HG03280 (cell line): ENCODE measurements at regions not wholly inside any gene's neighbourhood (a gene's known extent, or its start where the extent isn't known, plus 50 kb on each side); places are given as distances from the start of the nearest gene placed in this dataset.

Experiments
- ATAC-seq: cut with Tn5 transposase; IDR thresholded peaks from one replicate; pipeline ENCODE4 v1.9.1; 2021; ENCODE audit warnings: mild to moderate bottlenecking, moderate library complexity; ENCODE audit not compliant: unreplicated experiment

DNA sequence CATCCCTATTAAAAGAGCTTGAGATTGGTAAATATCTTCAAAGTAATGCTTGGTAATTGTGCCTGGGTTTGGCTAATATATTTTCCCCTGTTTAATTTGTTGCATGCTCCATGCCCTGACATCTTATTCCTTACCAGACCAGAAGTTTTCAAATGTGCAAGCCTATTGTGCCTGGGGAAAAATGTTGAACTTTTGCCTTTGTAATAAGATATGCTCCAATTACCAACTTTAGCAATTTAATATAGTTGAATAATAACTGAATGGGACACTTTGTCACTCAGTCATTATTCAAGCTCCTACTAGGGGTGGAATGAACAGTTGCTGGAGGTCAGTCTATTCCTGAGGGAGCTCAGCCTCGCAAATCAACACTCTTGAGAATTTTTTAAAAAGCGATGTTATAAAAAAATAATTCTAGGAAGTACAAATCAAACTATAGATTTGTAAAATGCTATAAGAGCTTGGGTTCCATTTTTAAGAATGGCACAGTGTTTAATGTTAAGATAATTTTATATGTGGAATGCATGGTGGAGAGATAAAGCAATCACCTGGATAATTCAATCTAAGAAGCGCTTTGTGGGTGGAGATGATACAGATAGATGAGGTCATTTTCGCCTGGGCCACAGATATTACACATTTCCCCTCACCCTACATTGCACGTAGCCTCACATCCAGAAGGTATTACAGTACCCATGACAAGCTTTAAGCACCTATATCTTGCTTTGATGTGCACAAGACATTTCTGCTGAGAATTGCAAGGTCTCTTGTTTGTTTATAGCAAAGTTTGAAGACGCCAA lies 231.8 kb downstream of the PIK3R1 start:
- ATAC-seq: no peak

DNA sequence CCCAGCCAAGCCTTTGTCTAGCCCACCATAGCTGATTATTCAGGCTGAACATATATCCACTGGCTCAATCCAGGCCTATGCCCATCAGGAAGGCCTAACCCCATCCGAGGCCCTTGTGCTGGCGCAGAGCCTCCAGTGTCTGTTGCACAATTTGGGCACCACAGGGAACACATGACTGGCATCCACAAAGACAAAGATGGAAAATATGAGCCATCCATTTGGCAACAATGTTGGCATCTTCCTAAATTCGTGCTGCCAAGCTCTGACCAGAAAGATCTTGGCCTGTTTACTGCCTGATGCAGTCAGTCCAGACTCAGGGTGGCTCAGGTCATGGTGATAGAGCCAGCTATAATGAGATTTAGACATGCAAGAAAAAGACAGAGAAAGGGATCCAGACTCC lies 233.8 kb downstream of the PIK3R1 start:
- ATAC-seq: no peak

DNA sequence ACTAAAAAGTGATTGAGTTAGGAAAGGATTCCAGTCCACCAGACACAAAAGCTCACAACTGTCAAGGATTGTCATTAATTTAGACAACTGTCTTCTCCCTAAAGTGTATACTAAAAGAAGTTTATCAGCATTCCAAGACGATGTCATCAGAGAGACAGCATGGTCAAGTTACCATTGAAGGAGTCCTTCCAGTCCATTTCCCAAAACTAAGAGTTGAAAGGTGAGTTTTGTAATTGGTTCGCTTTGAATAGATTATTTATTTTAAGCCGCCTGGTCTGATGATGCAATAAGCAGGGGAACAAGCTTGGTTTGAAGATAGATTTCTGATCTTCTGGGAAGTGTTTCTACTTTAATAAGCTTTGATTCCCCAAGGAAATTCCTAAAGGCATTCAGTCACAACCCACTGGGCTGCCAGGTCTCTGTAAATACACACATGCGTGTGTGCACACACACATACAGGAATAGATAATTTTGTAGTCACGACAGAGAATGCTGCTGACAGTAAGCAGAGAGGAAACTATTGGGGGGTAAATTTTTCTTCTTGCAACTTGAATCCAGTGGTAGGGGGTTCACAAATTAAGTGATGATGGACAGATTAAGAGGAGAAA lies 234.8 kb downstream of the PIK3R1 start:
- no peak for ATAC-seq

DNA sequence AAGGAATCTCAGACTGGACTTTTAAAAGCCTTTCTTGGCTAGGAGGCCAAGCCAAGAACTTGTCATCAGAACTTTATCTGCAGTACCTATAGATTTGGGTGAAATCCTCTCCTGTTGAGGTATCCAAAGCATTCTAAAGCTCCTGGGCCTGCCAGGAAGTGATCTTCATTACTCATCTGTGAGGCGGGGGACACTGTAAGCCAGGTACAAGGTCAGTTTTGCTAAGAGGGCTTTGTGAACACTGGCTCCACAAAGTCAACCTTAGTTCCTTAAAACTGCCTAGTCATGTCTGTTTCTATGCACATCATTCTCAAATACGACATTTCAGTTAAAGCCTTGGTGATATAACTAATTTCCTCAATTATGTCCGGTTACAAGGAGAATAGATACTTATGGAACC lies 236.7 kb downstream of the PIK3R1 start:
- ATAC-seq: no peak

DNA sequence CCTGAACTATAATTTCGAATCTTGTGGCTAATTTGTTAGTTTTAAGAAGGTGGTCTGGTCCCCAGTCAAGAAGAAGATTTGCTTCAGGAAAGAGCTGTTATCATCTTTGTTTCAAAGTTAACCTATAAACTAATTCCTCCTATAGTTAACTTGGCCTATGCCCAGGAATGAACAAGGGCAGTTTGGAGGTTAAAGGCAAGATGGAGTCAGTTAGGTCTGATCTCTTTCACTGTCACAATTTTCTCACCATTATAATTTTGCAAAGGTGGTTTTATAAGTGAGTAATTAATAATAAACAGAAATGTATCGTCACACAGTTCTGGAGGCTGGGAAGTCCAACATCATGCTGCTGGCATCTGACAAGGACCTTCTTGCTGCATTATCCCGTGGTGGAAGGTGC lies 238.6 kb downstream of the PIK3R1 start:
- ATAC-seq: no peak

DNA sequence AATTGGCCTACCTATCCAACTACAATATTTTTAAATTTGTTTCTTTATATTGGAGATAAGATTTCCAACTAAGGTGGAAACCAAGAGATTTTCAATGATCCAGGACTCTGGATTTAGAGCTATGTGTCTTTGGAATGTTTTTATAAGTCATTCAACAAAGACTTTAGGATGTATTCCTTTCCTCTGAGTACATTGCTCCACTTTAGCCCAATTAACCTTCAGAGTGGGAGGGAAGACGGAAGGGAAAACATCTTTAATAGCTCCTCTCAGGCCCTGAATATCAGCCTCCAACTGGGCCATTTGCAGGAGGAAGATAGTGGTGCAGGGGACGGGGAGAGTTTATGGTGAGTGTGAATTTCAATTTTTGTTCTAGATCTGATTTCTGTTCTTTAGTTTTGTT lies 239.2 kb downstream of the PIK3R1 start:
- no peak for ATAC-seq

DNA sequence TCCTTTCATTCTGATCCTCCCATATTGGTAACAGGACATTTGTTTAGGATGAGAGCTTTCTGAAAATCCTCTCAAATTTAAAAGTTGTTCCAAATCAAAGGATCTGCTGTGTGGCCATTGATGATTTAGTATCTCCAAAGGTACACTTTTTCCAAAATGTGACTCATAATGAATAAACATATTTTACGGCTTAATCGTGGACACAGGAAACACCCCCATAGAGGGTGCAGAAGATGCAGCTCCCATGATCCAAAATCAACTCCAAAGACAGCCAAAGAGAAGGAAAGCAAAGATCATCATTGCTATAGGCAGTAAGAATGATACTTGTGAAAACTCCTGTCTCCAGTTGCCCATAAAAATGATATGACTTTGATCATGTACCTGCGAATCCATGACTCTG lies 239.7 kb downstream of the PIK3R1 start:
- no peak for ATAC-seq

DNA sequence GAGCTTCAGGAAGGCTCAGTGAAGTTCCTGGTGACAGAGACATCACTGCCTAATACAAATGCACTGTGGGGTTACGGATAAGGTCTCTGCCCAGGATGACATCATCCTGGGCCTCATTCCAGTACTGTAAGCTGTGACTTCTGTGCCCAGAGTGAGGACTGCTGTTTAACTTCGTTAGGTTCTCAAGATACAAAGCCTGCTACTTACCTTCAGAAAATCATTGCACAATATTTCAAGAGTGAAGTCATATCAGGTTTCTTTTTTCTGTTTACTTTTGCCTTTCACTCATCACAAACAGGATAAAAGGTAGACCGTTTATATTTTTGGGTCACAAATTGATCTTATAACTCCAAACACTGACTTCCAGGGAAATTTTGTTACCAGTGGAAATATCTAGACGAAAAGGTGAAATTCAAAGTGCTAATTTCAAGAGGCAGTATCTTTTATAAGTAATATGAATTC lies 241.2 kb downstream of the PIK3R1 start:
- ATAC-seq: no peak

DNA sequence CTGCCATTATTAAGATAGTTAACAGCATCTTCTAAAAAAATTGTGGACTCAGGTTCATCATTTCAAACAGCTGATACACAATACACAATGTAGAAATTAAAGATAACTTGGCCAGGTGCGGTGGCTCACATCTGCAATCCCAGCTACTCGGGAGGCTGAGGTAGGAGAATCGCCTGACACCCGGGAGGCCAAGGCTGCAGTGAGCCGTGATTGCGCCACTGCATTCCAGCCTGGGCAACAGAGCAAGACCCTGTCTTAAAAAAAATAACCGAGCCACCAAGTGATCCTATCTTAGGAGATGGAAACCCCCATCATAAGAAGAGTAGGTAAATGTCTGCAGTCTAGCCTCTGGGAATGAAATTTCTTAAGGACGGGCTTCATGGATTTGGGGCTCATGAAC lies 241.7 kb downstream of the PIK3R1 start:
- ATAC-seq: no peak

DNA sequence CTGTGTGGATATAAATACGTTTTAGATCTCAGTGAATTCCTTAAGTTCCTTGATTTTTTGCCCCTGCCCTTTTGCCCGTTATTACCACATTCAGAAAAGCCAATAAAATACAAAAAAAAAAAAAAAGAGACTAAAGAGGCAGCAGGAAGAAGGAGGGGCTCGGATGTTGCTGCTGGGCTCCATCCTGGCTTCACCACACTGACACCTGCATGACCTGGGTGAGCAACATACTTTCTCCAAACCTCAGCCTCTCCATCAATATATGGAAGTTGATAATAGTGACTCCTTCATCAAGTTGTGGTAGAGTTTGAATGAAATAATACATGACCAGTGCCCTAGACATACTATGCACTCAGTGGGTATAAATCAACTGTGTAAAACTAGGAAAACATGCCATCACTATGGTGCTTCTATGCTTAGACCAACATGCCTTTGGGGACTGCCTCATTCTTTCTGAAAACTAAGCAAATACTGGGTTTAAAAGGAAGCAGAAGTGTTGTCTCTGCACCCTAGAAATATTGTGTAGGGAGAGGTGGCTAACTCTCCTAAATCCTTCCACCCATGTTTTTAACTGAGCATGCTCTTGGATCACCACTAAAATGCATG lies 243.0 kb downstream of the PIK3R1 start:
- no peak for ATAC-seq

DNA sequence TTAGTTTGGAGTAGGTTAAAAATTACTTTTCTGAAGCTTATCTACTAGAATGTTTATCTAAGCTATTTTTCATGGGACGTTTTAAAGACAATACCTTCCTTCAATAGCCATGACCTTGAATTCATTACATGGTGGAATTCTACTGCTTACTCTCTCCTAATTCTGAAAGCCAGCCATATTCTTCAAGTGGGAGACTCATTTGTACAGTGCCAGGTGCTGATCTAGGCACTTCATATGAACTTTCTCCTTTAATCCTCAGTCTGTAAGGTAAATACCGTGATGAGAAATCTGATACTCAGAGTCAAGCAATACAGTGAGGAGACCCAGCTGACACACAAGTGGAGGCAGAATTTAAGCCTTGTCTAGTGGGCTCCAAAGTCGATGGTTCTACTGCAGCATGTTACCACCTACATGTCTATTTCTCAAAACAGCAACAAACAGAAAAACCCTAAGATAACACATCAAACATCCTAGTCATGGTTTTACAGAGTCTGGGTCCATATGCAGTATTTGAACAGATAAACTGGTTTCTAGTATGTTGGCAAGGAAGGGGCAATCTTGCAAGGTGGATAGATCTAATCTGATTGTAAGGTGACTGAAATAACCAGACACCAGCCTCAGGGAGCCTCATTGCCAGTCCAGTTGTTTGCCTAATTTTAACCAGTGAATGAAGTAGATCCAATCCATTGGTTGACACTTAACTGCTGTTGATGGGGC lies 243.7 kb downstream of the PIK3R1 start:
- no peak for ATAC-seq

DNA sequence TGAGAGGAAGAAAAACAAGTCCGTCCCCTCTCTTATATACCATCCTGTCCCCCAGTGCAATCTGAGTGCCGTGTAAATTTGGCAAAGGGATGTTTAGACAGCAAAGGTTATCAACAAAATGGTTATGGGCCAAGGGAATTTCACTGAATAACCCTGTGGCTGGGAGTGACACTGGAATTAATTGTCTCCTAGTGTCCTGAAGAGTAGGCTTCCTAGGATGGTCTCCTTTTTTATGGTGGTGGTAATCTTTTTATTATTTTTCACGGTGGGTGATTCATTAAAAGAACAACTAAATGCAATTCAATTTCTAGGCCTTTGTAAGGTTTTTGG lies 244.2 kb downstream of the PIK3R1 start:
- ATAC-seq: no peak

DNA sequence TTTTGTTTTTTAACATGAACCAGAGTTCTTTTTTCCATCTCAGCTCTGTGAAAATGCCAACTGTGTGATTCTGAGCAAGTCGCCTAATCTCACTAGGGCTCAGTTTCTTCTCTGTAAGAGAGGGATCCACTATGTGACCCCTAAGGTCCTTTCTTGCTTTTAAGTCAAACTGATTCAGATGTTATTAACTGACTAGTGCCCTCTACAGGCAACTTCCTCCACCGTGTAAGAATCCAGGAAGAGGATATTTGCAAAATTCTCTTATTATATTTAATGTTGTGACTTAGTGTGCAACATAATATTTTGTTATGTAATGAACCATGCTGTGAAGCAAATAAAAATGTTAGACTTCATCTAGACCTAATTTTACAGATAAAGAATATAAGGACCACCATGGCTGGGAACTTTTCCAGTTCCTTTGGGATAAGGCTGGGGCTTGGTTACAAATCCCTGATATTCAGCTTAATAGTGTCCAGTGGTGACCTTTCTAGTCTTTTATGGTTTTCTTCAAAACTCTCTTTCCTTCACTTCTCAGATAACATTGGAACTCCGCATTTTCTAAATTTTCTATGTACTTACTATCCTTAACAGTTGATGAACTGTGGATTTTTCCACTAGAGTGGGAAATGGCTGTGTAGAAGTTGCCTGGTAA lies 244.7 kb downstream of the PIK3R1 start:
- no peak for ATAC-seq

DNA sequence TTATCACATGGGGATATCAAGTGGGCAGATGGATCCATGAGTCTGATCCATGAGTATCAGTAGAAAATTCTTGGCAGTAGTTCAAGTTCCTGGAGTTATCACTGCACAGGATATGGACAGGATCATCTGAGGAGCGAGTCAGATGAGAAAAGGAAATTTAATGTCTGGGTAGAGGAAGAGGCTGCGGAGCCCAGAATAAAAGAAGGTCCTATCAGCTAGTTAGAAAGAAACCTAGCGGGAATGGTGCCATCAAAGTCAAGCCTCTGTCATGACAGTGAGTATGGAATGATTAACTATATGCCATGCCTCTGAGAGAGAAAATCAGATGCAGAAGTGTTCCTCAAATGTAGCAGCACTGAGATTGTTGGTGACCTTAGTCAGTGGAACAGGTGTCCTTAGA lies 248.1 kb downstream of the PIK3R1 start:
- ATAC-seq: no peak

DNA sequence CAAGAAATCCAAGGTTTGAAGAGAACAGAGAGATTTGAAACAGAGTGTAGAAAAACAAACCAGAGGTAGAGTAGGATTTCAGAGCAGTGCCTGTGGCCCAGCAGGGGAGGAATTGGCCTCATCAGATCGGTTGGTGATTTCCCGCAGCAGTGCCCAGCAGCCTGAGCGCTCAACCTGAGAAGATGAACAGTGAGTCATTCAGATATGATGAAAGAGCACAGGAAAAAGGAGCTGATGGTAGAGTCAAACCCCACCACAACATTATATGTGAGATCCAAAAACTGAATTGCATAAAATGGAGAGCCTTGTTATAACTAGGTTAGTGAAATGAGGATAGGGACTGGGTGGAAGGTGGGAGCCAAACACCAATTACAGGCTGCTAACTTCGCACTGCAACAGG lies 248.9 kb downstream of the PIK3R1 start:
- no peak for ATAC-seq

DNA sequence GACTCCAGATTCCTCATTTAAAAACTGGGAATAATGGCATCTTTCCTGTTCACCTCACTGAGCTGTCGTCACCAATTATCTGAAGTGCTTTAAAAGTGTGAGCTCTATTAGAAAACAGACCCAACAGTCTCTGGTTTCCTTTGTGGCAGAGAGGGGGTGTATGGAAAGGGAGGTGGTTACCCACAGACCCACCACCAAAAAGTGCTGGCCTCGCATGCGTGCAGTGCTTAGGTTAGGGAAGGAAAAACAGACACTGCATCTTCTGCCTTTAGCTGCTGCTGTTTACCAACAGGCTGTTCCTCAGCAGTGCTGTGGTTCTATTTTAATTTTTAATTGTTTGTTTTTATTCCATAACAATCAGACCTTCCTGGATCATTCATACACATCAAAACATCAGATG lies 249.6 kb downstream of the PIK3R1 start:
- no peak for ATAC-seq

DNA sequence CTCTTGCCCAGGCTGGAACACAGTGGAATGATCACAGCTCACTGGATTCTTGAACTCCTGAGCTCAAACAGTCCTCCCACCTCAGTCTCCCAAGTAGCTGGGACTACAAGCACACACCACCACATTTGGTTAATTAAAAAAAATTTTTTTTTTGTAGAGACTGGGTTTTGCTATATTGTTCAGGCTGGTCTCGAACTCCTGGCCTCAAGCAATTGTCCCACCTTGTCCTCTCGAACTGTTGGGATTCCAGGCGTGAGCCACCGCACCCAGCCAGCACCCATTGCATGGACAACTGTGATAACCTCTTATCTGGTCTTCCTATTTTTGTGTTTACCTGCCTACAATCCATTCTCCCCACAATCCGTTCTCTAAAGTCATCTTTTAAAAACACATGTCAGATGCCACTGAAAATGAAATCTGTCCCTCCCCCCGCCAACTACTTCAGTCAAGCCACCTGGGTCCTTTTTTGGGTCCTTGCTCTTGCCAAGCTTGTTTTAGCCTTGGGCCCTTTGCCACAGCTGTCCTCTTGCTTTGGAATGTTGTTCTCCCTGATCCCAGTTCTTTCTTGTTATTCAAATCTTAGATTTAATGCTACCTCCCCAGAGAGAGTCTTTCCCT lies 250.5 kb downstream of the PIK3R1 start:
- ATAC-seq: no peak

DNA sequence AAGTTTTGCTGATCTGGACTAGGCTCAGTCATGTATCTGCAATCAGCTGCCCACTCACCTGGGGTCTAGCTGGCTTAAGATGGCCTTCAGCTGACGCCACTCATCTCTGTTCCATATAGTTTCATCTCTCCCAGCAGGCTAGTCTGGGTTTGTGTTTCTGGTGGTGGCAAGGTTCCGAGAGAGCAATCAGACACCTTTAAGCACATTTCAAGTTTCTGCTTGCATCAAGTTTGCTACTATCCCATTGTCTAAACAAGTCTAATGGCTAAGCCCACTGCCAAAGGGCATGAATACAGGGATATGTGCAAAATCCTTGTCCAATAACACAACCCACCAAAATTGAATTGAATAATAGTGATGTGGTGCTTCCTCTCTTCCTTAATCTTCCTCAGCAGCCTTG lies 251.7 kb downstream of the PIK3R1 start:
- no peak for ATAC-seq

DNA sequence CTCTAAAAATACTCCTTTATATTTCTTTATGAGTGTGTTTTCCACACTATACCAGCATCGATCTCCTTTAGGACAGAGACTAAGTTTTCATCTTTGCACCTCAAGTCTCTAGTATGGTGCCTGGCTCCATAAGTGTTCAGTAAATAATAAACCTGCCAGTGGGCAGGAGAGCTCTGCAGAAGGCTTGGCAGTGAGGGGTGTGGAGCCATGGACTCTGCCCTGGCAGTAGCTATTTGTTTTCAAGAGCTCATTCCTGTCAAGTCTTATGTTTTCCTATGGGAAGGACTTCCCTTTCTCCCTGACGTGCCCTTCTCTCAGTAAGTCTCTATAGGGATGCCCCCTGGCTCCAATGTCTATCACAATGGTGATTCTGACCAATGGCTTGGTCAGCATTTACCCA lies 252.2 kb downstream of the PIK3R1 start:
- no peak for ATAC-seq

DNA sequence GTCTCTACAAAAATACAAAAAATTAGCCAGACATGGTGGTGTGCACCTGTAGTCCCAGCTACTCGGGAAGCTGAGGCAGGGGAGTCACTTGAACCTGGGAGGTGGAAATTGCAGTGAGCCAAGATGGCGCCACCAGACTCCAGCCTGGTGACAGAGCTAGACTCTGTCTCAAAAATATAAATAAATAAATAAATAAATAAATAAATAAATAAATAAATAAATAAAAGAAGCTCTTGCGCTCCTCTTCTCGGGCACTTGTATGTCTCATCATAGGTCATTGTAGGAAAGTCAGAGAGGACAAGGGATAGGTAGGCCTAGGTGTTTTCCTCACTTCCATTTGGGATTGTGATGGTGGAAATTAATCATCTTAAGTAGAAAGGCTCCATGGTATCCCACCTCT lies 252.8 kb downstream of the PIK3R1 start:
- ATAC-seq: no peak

DNA sequence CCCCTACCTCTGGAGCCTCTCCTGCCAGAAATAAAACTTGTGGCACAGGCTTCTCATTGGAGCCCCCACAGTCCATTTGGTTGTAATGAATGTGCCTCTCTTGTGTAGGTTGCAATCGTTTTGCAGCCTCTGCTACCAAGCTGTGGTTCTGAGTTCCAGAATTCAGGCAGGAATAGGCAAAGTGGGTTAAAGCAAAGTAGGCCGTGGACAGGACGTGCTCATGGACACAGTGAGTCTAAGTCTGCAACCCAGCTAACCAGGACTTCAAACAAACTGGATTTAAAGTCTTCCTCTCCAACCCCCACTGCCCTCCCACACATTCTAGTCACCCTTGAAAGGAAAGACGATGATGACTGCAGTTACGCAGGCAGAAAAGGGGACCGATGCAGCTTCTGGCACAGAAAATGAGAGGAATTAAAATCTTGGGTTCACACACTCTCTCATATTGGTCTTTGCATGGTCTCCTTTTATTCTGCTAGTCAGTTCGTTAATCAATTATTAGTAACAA lies 260.0 kb downstream of the PIK3R1 start:
- ATAC-seq: no peak
